ENCODE measurements at regions not wholly inside any gene's neighbourhood (a gene's known extent, or its start where the extent isn't known, plus 50 kb on each side); places are given as distances from the start of the nearest gene placed in this dataset.

DNA sequence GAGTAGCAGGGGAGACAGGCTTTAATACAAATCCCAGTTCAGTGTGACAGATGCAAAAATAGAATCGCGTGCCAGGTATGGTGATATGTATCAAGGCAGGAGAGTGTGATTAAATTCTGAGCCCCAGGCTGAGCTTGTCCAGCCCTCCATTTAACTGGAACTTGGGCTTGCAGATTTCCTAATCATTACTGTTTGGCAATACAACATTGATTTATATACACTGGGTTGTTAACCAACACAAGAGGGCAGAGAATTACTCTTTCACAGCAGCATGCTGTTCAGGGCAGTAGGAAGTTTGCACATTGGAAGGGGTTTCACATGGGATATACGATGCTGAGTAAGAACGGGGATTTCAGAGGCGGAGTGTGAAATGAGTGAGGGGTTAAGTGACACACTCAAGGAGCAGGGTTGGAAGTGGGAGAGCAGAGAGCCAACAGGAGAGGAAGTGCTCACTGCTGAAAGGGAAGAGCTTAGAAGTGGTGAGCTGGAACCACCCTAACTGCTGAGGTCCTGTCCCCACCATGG lies 70.8 kb upstream of the ATXN1 start:
- Histone ChIP-seq H3K4me2 (no peak overlapping the region), H3K9me3 (no peaks in the 10 kb centered on the region), H3K27ac (no peak overlapping the region), H3K4me3 (no peak overlapping the region), H3K4me1 (no peaks in the 10 kb centered on the region)
- FAIRE-seq (no peak), ATAC-seq (no peak), DNase-seq (ENCODE audit: low read depth in 1 of 2, low spot score in 1 of 2) (no peak)
- ChIA-PET POLR2A (no interaction called here), CTCF (interaction anchor here (1.2 kb wide), 1 partner anchor 110 kb away, joined by 3 read pairs; no protein-coding TSS in a partner anchor)
- WGBS (ENCODE audit: missing lambda C conversion rate) = 91% methylated on average over 5 of the region's 5 CpGs
- TF ChIP-seq, protein P1, sequence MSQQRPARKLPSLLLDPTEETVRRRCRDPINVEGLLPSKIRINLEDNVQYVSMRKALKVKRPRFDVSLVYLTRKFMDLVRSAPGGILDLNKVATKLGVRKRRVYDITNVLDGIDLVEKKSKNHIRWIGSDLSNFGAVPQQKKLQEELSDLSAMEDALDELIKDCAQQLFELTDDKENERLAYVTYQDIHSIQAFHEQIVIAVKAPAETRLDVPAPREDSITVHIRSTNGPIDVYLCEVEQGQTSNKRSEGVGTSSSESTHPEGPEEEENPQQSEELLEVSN (IDR thresholded peaks at IDR 0.05; ENCODE audit: borderline replicate concordance, low read depth) = no peak
- TF ChIP-seq FOXS1 (CRISPR knock-in tag; IDR thresholded peaks at IDR 0.05) = no peak
- no peak for TF ChIP-seq ZNF302 (CRISPR knock-in tag; IDR thresholded peaks at IDR 0.05)
- no peak for TF ChIP-seq NR3C1 (IDR thresholded peaks at IDR 0.05)
- TF ChIP-seq, protein P2, sequence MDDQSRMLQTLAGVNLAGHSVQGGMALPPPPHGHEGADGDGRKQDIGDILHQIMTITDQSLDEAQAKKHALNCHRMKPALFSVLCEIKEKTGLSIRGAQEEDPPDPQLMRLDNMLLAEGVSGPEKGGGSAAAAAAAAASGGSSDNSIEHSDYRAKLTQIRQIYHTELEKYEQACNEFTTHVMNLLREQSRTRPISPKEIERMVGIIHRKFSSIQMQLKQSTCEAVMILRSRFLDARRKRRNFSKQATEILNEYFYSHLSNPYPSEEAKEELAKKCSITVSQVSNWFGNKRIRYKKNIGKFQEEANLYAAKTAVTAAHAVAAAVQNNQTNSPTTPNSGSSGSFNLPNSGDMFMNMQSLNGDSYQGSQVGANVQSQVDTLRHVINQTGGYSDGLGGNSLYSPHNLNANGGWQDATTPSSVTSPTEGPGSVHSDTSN (IDR thresholded peaks at IDR 0.05) = no peak
- TF ChIP-seq RFX5 (IDR thresholded peaks at IDR 0.05) = no peak
- TF ChIP-seq, protein P3, sequence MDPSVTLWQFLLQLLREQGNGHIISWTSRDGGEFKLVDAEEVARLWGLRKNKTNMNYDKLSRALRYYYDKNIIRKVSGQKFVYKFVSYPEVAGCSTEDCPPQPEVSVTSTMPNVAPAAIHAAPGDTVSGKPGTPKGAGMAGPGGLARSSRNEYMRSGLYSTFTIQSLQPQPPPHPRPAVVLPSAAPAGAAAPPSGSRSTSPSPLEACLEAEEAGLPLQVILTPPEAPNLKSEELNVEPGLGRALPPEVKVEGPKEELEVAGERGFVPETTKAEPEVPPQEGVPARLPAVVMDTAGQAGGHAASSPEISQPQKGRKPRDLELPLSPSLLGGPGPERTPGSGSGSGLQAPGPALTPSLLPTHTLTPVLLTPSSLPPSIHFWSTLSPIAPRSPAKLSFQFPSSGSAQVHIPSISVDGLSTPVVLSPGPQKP (IDR thresholded peaks at IDR 0.05; ENCODE audit: low read depth, low read length) = no peak
- no peak for TF ChIP-seq ZC3H11A (IDR thresholded peaks at IDR 0.05)
- no peak for TF ChIP-seq RCOR1 (IDR thresholded peaks at IDR 0.05; ENCODE audit: low read depth, low read length)
- TF ChIP-seq, protein P4, sequence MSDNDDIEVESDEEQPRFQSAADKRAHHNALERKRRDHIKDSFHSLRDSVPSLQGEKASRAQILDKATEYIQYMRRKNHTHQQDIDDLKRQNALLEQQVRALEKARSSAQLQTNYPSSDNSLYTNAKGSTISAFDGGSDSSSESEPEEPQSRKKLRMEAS (IDR thresholded peaks at IDR 0.05) = no peak
- no peak for TF ChIP-seq ZFP36 (IDR thresholded peaks at IDR 0.05; ENCODE audit: borderline replicate concordance, partially characterized antibody)

DNA sequence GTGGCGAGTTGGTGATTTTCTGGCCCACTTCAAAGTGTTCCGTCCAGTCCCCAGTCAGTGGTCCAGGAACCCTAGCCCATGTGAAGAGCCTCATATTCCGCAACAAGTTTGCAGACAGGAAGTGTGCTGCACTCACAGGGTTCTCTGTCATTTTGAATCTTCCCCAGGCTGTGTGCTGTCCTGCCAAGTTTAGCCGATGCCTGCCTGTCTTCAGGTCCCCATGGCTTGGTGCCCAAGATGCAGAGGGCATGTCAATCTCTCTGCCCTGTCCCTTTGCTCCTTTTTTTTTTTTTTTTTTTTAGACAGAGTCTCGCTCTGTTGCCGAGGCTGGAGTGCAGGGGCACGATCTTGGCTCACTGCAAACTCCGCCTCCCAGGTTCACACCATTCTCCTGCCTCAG lies 69.9 kb upstream of the ATXN1 start:
- CTCF ChIA-PET = no interaction called here
- DNase-seq (ENCODE audit: low read depth in 1 of 2, low spot score in 1 of 2) (no peak), ATAC-seq (no peak), FAIRE-seq (no peak)
- POLR2A ChIA-PET = no interaction called here
- Histone ChIP-seq H3K4me1 (no peaks in the 10 kb centered on the region), H3K27ac (no peak overlapping the region), H3K4me3 (no peak overlapping the region), H3K9me3 (no peaks in the 10 kb centered on the region), H3K4me2 (no peak overlapping the region)
- TF ChIP-seq TFCP2L1 (CRISPR knock-in tag; IDR thresholded peaks at IDR 0.05) (no peak), REST (IDR thresholded peaks at IDR 0.05) (no peak), MAZ (IDR thresholded peaks at IDR 0.05; ENCODE audit: borderline replicate concordance, low read depth, low read length) (no peak), RNF2 (IDR thresholded peaks at IDR 0.05; ENCODE audit: borderline replicate concordance, low read depth) (no peak), EP300 (IDR thresholded peaks at IDR 0.05) (no peak), SREBF2 (IDR thresholded peaks at IDR 0.05) (no peak), CHD4 (IDR thresholded peaks at IDR 0.05; ENCODE audit: borderline replicate concordance) (no peak), RAD21 (conservative IDR thresholded peaks at IDR 0.05 in 1 of 2, IDR thresholded peaks at IDR 0.05 in 1 of 2) (no peak), RFX5 (IDR thresholded peaks at IDR 0.05) (no peak), CHD2 (IDR thresholded peaks at IDR 0.05; ENCODE audit: low read length, partially characterized antibody) (no peak), FOXS1 (CRISPR knock-in tag; IDR thresholded peaks at IDR 0.05) (no peak)
- TF ChIP-seq, protein P5, sequence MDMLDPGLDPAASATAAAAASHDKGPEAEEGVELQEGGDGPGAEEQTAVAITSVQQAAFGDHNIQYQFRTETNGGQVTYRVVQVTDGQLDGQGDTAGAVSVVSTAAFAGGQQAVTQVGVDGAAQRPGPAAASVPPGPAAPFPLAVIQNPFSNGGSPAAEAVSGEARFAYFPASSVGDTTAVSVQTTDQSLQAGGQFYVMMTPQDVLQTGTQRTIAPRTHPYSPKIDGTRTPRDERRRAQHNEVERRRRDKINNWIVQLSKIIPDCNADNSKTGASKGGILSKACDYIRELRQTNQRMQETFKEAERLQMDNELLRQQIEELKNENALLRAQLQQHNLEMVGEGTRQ (IDR thresholded peaks at IDR 0.05) = no peak
- 81% methylated on average over 6 of the region's 8 CpGs for WGBS (ENCODE audit: missing lambda C conversion rate)
